IPS-NIHi11 (cell line): ENCODE measurements at regions not wholly inside any gene's neighbourhood (a gene's known extent, or its start where the extent isn't known, plus 50 kb on each side); places are given as distances from the start of the nearest gene placed in this dataset.
A peak's percentile ranks its signal among the peaks of the same experiment; 100 is the strongest.

Experiments
- DNase-seq: peaks from one replicate; pipeline ENCODE4 v3.0.0; 2012; ENCODE audit warnings: mixed read lengths, low spot score

DNA sequence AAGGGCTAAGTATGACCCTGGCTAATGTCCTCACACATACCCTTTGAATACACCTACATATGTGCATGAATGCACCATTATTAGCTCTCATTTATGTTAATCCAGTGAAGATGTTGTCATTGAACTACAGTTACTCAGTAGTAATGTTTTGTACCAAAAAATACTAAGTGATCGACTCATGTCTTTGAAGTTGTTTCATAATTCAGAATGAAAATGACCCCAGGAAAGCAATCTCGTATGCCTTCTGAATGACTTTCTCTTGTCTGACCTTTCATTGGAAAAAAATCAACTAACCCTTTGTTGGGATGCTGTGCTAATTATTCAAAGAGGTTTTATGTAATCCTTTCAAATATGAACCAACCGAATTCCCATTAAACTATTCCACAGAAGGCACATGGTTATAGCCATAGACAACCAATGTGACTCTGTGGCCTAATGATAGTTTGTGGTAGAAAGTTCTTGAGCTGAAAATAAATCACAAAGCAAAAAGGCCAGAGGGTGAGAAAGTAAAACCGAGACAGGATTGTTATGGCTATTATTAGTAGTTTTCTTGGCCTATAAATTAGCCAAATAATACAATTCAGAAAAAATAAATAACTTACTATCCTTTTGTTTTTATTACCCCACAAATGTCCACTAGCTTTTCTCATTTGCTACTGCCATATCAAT, 86.8 kb upstream of the STARD13 start:
- no peak for DNase-seq

DNA sequence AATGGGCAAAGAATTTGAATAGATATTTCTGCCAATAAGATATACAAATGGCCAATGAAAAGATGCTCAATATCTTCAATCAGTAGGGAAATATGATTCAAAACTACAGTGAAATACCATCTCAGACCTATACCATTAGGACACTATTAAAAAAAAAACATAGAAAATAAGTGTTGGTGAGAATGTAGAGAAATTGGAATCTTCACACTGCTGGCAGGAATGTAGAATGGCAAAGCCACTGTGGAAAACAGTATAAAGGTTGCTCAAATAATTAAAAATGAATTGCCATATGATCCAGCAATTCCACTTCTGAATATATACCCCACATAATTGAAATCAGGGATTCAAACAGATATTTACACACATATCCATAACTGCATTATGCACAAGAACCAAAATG, 88.1 kb upstream of the STARD13 start:
- no peak for DNase-seq

DNA sequence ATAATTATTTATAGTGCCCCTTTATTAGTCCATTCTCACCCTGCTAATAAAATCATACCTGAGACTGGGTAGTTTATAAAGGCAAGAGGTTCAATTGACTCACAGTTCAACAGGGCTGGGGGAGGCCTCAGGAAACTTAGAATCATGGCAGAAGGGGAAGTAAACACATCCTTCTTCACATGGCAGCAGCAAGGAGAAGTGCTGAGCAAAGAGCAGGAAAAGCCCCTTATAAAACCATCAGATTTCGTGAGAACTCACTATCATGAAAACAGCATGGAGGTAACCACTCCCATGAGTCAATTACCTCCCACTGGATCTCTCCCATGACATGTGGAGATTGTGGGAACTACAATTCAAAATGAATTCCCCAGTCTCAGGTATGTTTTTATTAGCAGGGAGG, 89.9 kb upstream of the STARD13 start:
- no peak for DNase-seq

DNA sequence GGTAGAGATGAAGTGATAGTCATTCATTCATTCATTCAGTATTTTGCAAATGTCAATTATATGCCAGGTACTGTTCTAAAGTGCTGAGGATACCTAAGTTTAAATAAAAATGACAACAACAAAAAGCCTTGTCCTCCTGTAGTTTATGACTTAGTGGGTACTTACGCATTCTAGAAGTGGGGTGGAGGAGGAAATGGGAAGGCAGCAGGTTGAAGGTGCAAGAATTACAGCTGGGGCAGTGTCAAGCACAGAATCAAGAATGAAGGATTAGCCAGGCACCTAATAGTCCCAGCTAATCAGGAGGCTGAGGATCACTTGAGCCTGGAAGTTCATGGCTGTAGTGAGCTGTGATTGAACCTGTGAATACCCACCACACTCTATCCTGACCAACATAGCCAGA, 90.7 kb upstream of the STARD13 start:
- DNase-seq, result no peak

DNA sequence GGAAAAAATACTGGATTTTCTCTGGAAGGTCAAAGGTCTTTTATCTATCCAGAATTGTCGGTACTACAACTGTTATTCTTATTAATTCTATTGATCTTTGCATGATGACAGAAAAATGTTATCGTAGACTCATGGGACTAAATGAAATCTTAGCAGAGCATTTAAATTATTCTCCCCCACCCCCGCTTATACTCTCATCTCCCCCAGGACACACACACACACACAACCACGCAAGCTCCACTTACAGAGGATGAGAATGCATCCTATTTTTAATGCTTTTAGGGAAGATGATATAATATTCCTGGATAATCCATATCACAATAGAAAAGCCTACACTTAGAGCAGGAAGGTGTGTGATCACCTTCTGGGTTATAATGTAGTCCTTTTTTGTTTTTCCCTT, 91.9 kb upstream of the STARD13 start:
- no peak for DNase-seq

DNA sequence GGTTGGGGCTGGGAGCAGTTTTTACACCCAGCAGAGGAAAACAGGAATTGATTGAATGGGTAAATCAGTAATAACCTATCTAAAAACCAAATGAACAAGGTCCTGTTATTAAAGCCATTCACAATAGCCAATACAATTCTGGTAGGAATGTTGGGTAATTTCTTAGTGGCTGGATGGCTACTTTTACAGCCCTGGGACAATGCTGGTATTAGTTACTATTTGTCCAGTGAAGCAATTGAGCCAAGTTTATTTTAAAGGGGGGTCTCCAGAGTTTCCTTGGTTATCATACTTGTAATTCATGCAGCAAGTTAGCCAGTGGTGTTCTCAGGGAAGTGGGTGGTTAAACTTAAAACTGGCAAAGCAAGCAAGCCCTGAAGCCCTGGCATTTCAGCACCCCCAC, 92.3 kb upstream of the STARD13 start:
- DNase-seq, result no peak

DNA sequence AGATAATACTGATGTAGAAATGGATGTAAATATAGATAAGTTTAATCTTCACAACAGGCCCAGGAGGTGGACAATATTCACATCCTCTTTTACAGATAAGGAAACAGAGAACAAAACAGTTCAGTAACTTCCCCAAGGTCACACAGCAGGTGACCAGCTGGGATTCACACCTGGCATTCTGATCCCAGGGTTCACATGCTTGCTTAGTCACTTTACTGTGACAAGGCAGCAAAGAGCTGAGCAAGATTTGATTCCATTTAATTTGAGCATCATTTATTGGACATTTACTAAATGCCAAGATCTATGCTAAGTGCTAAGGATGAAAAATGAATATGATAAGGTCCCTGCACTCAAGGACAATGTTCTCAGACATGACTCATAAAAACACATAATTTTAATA, 94.1 kb upstream of the STARD13 start:
- no peak for DNase-seq

DNA sequence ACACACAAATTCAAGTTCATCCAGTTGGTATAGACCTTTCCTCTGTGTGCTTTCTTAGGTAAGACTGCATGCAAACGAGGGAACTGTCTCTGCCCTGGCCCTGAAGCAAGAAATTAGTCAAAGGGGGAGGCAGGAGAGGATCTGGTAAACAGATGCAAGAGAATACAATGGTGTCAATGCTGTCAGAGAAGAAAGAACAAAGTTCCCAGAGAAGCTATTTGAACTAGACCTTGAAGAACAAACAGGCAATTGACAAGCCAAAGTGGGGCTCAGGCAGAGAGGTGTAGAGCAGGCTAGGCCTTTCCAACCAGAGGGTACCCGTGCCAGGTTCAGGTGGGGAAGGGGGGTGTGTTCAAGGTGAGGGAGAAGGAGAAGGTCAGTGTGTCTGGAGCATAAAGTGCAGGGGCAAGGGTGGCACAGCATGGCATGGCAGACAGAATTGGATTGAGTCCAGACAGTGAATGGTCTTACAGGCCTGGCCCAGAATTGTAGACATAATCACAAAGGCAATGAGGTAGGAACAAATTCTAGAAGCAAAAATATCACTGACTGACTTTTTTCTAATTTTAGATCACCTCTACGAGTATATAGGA, 95.0 kb upstream of the STARD13 start:
- DNase-seq, result no peak

DNA sequence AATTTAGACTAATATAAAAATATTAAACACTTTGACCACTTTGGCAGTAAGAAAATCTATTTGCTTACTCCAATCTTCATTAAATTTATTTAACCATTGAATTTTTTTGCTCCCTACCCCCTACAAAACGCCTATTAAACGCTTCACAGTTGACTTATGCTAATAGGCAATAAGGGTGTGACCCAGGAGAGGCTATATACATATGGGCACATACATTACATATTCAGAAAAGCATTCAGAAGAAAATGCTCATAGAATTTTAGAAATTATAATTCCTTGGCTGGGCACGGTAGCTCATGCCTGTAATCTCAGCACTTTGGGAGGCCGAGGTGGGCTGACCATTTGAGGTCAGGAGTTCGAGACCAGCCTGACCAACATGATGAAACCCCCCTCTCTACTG, 95.6 kb upstream of the STARD13 start:
- no peak for DNase-seq

DNA sequence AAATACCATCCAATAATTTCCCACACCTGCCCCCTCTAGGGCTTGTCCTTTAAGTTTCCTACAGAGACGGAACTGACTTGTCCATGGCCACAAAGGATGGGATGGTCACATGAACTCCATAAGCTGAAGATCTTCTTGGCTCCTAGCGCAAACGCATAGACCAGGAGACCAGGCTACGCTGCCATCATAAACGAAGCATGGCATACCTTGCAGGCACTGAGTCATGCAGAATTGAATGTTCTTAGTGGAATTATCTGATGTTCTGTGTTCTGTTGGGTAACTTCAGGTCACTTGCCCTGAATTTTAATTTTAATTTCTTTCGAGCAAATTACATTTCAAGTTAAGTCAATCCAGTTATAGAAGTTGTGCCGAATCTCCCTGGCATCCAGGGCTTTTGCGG, 96.4 kb upstream of the STARD13 start:
- no peak for DNase-seq

DNA sequence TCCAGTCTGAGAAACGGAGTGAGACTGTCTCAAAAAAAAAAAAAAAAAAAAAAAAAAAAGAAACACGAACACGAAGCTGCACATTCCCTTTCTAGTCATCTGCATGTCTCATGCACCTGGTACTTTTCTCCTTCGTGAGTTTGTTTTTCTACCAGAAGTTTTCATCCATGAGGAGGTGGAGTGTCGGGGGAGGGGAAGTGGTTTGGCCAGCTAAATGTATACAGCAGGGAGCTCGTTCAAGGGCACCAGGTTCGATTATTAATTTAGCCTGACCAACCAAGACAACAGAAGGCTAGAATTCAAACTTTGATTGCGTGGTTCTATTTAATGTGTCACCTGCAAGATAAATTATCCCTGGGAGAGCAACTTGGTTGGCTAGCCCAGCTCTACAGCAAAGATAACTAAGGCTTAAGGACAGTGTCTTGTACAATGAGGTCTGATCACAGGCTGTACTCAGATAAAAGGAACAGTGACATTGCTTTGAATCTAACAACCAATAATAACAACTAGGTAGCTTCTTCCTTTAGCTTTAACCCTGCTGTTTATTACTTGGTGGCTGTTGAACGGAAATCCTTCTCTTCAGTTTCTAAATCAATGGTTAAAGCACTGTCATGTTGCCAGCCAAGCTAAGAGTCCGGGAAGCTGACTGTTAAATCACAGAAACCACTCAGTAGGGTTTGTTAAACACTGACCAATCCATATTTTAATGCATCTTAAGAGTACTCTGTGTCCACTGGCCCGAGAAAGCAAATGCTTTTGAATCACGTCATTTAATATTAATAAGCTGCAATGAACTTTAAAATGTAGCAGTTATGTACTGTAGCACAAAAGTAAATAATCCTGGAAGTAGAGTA, 98.4 kb upstream of the STARD13 start:
- DNase-seq, result no peak

DNA sequence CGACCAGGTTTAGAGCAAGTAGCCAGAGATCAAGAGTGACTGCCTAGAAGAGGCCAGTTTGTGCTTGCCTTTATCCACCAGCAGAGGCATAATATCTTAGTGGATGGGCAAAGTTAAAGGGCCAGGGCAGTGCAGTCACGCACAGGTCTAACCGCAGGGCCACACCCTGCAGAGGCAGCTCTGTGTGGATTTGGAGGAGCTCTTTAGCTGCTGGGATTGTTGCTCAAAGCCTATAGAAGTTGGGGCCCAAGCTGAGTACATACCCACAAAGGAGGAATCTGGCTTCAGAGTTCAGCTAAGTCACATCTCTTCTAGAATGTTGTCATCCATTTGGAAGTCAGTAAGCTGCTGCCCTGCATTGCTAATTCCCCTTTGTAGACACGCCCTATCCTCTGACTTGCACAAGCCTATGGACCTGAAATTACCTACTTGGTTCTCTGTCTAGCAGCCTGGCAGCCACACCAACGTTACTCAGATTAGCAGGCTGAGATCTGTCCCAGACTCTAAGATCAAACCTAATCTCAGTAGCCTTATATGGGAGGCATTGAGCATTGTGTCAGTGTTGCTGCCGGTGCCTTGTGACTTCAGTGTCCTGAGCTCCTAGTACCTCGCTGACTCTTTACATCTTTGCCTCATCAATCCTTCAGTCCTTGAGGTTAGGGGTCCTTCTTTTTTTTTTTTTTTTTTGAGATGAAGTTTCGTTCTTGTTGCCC, 102.9 kb upstream of the STARD13 start:
- DNase-seq, result no peak

DNA sequence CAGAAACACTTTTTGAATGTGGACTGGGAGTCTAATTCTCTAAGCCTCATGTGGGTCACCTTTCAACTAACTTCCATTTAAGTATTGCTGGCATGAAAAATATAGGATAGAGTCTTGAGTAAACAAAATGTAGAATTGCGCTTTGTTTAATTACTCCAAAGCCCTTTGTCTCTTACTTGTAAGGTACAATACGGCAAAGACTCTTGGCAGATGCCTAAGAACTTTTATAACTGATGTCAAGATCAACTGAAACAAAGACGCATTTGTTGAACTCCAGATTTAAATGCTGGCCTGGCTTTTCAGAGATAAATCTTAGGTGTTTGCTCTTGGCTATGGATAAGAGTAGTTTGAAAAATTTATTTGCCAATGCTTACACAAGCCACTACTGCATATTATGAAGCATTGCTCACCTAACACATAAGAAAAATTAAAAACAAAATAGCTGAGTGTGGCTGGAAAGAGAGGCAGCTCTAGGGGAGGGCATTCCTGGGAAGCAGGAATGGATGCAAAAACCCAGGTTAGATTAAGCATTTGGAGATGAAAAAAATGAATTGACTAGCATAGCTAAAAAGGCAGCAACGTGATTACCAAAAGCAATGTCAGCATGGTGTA, 107.3 kb upstream of the STARD13 start:
- DNase-seq, result no peak

DNA sequence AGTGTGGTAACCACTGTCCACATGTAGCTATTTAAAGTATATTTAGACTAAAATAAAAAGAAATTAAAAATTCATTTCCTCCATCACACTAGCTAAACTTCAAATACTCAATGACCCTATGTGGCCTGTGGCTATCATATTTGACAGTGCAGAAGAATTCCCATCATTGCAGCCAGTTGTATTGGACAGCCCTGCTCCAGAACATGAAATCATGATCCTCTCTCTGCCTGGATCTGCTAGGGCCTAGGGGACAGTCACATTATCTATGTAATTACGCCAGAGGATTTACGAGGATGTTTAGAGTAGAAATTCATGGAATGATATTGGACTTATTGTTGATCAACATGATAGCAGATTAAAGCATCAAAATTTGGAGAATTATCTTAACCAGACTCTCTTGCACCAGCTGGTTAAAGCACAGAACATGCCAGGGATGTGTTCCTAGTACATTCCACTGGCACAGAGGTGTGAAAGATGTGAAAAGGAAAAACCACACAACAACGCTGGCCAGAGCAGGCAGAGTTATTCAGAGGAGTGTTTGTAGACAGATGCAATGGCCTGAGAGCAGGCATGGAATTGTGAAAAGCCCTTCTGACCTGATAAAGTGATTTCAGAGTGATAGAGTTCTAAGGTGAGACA, 108.9 kb upstream of the STARD13 start:
- DNase-seq, result no peak

DNA sequence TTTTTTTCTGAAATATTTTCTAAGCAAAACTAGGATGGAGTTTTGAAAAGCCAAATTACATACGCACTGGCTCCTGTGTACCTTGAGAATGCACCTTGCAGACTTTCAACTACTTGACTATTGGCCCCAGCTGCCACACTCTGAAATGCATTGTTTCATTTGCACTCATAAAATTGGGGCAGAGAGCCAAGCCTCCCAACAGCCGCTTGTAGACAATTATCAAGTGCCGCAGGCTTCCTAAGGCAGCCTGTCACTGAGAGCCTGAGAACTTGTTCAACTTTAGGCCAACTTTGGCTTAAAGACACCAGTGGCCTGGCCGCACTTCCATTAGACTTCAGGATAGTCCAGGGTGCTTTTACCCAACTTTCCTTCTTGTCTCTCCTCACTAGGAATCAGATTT, 115.7 kb upstream of the STARD13 start:
- DNase-seq, result peak; percentile 10

DNA sequence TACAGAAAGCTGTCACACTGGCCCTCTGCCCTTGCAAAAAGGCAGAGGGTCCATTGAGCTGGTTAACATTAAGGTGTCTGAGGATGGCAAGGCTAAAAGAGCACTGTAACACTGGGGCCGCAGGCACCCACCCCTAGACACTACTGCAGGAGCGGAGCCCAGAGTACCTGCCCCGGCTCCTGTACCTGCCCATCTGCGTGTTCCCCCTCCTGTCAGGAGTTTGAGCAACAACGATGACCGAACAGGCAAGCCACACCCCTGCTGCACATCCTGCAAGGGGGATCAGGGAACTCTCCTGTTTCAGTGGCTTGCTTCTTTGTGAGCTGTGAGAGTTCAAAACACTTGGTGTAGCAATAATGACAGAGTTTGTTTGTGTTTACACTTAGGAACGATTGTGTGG, 117.4 kb upstream of the STARD13 start:
- DNase-seq, result no peak

DNA sequence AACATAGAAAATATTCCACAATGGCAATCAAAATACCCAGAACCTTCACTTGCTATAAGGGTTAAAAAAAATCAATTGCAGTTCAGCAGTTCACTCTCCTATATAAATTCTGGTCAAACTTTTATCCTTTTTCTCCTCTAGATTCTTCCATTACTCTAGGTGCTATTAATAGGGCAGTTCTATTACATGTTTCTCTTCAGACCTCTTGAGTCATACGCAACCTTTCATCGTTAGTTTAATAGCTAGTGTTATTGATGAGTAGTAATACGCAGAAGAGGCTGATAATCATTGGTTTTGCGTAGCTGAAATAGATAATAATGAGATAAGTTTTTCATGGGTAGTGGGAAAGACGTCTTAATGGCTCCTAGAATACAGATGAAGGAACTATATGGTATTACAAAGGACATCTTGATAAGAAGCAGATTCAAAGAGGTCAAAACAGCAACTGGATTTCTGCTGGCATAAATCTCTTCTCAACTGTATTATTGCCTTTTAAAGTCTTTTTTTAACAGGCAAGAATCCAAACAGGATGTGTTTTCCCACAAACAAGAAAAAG, 118.3 kb upstream of the STARD13 start:
- no peak for DNase-seq

DNA sequence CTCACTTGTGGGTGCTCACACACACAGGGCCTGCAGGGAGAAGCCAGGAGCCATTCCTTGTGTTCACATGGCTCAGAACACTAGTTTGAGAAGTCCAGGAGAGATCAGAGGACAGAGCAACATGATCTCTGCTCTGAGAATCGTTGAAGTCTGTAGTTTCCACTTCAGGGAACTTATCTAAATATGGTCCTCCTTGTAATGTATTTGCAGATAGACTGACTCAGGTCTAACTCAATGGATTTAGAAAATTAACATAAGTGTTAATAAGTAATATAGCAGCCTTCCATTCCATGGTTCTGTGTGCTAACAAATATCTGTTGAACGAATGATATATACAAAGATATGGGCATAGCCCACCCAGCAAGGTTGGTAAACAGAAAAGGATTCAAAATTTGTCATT, 119.8 kb upstream of the STARD13 start:
- no peak for DNase-seq

DNA sequence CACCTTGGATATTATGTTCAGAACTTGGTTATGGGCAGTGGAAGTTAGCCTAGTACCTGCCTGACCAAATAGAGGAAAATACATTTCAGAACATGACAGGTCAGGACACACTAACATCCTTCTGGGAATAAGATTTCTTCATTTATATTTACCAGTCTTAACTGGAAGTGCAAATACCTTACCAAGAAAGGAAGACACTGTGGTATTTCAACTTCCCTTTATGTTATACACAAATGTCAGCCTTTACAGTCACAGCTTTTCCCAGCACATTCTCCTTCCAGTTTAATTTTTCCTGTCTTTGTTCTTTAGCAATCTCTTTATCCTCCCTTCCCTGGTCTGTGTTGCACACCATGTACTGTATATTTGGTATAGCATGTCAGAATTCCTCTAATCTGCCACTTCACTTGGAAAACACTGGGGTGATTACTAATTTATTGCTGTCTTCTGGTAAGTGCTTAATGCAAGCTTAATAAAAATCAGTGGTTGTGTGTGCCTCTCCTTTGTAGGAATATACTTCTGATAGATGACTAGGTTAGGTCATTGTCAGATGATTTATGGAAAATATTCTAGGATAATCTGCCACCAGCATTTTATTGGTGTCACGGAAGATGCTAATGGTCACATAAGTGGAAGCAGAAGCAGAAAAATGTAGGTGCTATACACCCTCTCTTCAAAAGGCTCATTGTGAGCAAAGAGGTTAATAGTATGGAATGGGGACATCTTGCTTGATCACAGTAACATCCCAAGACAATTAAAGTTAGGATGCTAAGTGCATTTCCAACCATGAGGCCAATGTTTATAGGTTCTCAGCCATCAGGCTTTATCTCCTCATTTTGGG, 124.3 kb upstream of the STARD13 start:
- no peak for DNase-seq

DNA sequence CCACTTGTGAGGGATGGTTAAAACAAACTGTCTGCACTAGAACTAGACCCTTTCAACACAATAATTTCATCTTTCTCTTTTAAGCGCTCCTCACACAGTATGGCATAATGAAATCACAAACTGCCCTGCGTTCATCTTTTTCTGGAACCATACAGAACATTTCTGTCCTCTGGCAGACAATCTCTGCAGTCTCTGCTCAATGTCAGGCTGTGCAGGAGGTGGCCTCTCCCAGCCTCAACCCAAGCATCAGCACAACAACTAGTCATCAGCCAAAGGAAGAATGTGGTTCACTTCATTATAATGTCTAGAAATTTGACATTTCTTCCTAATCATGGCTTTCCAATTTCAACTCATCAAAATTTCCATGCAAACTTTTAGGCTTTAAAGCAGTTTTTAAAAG, 125.1 kb upstream of the STARD13 start:
- DNase-seq, result no peak

DNA sequence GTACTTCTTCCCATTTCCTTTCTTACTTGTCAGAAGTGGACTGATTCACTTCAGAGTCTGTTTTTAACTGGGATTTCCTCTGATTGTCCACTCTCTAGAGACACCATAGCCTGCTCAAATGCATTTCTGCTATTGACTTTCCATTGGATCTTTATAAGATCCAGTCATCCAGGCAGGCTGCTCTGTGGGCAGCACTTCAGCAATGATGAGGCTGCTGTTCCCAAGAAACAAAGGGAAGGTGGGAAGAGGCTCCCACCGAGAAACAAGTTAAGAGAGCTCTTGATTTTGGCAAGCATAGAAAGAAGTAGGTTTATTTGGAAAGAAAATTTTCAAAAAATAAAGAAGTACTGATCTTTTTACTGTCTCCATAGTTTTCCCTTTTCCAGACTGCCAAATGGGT, 125.8 kb upstream of the STARD13 start:
- DNase-seq, result peak; percentile 12
